Gastrocnemius medialis (tissue), 4 donors: ENCODE measurements at regions not wholly inside any gene's neighbourhood (a gene's known extent, or its start where the extent isn't known, plus 50 kb on each side); places are given as distances from the start of the nearest gene placed in this dataset.

ENCODE experiments used
- POLR2A ChIP-seq, 2 donors: fragments of 450-650 bp; IDR thresholded peaks; one replicate each; pipeline ENCODE4 v1.6.1; 2017; ENCODE audit warnings: antibody characterized with exemption in 2 of 2, mild to moderate bottlenecking in 2 of 2, moderate library complexity in 2 of 2
- TF ChIP-seq, protein P1 (sequence below), 5 experiments: fragments of 450-650 bp in 3 of 5; fragments of 200-600 bp in 2 of 5; sonication (generic) in 2 of 5; IDR thresholded peaks in 4 of 5; conservative IDR thresholded peaks in 1 of 5; 1 replicate in 4 of 5; 2 replicates in 1 of 5; pipeline ENCODE4 v1.5.1; 2016 to 2019; ENCODE audit warnings: antibody characterized with exemption in 5 of 5, mild to moderate bottlenecking in 3 of 5, moderate library complexity in 3 of 5

DNA sequence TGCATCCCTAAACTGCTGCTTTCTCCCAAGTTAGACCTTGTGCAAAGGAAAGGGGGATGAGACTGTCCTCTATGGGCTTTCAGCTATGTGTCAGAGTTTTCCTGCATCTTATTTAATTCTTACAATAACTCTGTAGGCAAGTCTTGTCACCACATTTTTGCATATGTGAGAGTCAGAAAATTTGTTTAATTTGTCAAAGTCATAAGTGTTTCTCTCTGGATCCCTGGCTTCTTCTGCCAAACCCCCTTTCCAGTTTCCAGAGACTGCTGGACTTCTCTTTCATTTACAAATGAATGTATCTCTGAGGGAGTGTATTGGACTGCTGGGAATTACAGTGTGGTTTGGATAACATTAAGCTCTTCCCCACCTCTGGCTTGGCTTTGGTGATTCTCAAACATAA is 877.6 kb upstream of the SEL1L start:
- TF ChIP-seq, protein P1, sequence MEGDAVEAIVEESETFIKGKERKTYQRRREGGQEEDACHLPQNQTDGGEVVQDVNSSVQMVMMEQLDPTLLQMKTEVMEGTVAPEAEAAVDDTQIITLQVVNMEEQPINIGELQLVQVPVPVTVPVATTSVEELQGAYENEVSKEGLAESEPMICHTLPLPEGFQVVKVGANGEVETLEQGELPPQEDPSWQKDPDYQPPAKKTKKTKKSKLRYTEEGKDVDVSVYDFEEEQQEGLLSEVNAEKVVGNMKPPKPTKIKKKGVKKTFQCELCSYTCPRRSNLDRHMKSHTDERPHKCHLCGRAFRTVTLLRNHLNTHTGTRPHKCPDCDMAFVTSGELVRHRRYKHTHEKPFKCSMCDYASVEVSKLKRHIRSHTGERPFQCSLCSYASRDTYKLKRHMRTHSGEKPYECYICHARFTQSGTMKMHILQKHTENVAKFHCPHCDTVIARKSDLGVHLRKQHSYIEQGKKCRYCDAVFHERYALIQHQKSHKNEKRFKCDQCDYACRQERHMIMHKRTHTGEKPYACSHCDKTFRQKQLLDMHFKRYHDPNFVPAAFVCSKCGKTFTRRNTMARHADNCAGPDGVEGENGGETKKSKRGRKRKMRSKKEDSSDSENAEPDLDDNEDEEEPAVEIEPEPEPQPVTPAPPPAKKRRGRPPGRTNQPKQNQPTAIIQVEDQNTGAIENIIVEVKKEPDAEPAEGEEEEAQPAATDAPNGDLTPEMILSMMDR (IDR thresholded peaks at IDR 0.05 in 4 of 5, conservative IDR thresholded peaks at IDR 0.05 in 1 of 5): no peak
- no peak for TF ChIP-seq POLR2A (IDR thresholded peaks at IDR 0.05)
